ENCODE measurements at regions not wholly inside any gene's neighbourhood (a gene's known extent, or its start where the extent isn't known, plus 50 kb on each side); places are given as distances from the start of the nearest gene placed in this dataset.

GRCh38 chr13:80151016-80151415 lies 189.9 kb downstream of the SPRY2 start:
- no peaks in the 10 kb centered on the region for H3K27me3 Mint-ChIP-seq (ENCODE audit: low read depth)
- TF ChIP-seq, protein P1, sequence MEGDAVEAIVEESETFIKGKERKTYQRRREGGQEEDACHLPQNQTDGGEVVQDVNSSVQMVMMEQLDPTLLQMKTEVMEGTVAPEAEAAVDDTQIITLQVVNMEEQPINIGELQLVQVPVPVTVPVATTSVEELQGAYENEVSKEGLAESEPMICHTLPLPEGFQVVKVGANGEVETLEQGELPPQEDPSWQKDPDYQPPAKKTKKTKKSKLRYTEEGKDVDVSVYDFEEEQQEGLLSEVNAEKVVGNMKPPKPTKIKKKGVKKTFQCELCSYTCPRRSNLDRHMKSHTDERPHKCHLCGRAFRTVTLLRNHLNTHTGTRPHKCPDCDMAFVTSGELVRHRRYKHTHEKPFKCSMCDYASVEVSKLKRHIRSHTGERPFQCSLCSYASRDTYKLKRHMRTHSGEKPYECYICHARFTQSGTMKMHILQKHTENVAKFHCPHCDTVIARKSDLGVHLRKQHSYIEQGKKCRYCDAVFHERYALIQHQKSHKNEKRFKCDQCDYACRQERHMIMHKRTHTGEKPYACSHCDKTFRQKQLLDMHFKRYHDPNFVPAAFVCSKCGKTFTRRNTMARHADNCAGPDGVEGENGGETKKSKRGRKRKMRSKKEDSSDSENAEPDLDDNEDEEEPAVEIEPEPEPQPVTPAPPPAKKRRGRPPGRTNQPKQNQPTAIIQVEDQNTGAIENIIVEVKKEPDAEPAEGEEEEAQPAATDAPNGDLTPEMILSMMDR (IDR thresholded peaks at IDR 0.05; ENCODE audit: unreplicated experiment), result no peak
- DNase-seq (ENCODE audit: low spot score in 2 of 2, unreplicated experiment in 2 of 2), result no peak
- no peak overlapping the region for H3K27ac Mint-ChIP-seq
- H3K9me3 Mint-ChIP-seq, result peaks cover 4% of the 10 kb centered on the region
- H3K36me3 Mint-ChIP-seq, result peaks cover 2% of the 10 kb centered on the region
- no peak overlapping the region for H3K4me3 Mint-ChIP-seq
- peaks cover 5% of the 10 kb centered on the region for H3K4me1 Mint-ChIP-seq

- no peak for DNase-seq (ENCODE audit: low spot score in 2 of 2, unreplicated experiment in 2 of 2)
- peaks cover 4% of the 10 kb centered on the region for H3K9me3 Mint-ChIP-seq
- H3K4me1 Mint-ChIP-seq, result peaks cover 12% of the 10 kb centered on the region
- TF ChIP-seq, protein P1 (IDR thresholded peaks at IDR 0.05; ENCODE audit: unreplicated experiment), result no peak
- no peaks in the 10 kb centered on the region for H3K27me3 Mint-ChIP-seq (ENCODE audit: low read depth)
- peaks cover 2% of the 10 kb centered on the region for H3K36me3 Mint-ChIP-seq
- no peak overlapping the region for H3K4me3 Mint-ChIP-seq
- no peak overlapping the region for H3K27ac Mint-ChIP-seq
Measured at GRCh38 chr13:80149736-80150135, 191.2 kb downstream of the SPRY2 start.

DNA sequence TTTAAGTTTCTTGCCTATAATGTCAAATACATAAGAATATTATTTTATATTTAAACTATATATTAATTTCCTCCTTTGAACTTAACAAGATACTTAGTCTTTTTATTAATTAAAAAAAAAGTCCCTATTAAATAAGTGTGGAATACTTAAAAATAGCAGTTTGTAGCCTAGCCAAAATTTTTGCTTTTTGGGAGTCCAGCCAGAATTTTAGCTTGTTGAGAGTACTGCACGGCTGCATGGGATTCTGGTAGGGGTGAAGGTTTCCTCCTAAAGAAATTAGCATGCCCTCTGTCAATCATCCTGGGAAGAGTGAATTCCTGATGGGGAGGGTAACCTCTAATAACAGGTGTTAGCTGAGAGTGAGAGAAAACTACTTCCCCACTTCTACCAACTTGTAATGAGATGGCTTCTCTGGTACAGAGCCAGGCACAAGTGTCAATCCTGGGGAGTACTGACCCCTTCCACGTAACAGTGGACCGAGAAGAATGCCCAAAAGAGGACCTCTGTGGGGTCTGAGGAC lies 195.7 kb downstream of the SPRY2 start:
- Mint-ChIP-seq H3K4me3 (no peak overlapping the region), H3K4me1 (peaks cover 38% of the 10 kb centered on the region), H3K27ac (no peak overlapping the region), H3K36me3 (no peaks in the 10 kb centered on the region), H3K27me3 (ENCODE audit: low read depth) (no peaks in the 10 kb centered on the region), H3K9me3 (no peaks in the 10 kb centered on the region)
- no peak for DNase-seq (ENCODE audit: low spot score in 2 of 2, unreplicated experiment in 2 of 2)
- TF ChIP-seq, protein P1 (IDR thresholded peaks at IDR 0.05; ENCODE audit: unreplicated experiment), result no peak

DNA sequence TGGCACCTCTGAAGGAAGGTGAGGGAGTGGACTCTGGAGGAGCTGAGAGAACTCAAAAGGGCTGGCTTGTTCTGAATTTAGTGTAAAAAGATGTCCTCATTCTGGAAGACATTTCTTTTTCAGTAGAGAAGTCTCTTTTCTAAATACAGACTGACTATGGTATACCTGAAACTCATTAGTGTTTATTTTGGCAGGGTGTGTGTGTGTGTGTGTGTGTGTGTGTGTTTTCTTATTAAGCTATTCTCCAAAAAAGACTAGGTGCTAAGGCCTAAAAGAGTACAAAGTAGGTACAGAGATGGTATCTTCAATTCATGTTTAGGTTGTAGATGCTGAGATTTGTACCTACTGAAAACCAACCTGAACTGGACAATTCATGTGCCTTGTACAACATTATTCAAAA lies 196.4 kb downstream of the SPRY2 start:
- no peak for DNase-seq (ENCODE audit: low spot score in 2 of 2, unreplicated experiment in 2 of 2)
- H3K36me3 Mint-ChIP-seq, result no peaks in the 10 kb centered on the region
- no peaks in the 10 kb centered on the region for H3K27me3 Mint-ChIP-seq (ENCODE audit: low read depth)
- H3K4me3 Mint-ChIP-seq, result no peak overlapping the region
- TF ChIP-seq, protein P1 (IDR thresholded peaks at IDR 0.05; ENCODE audit: unreplicated experiment), result no peak
- peaks cover 42% of the 10 kb centered on the region for H3K4me1 Mint-ChIP-seq
- no peaks in the 10 kb centered on the region for H3K9me3 Mint-ChIP-seq
- no peak overlapping the region for H3K27ac Mint-ChIP-seq

GRCh38 chr13:80141123-80141849 lies 199.6 kb downstream of the SPRY2 start:
- H3K27me3 Mint-ChIP-seq (ENCODE audit: low read depth), result no peaks in the 10 kb centered on the region
- peaks cover 42% of the 10 kb centered on the region for H3K4me1 Mint-ChIP-seq
- TF ChIP-seq, protein P1 (IDR thresholded peaks at IDR 0.05; ENCODE audit: unreplicated experiment), result no peak
- H3K9me3 Mint-ChIP-seq, result no peaks in the 10 kb centered on the region
- DNase-seq (ENCODE audit: low spot score in 2 of 2, unreplicated experiment in 2 of 2), result peak; percentile 40 to 71
- H3K36me3 Mint-ChIP-seq, result no peaks in the 10 kb centered on the region
- H3K4me3 Mint-ChIP-seq, result no peak overlapping the region
- peak overlapping the region; percentile 92 for H3K27ac Mint-ChIP-seq
